GM12874 (cell line): ENCODE measurements at regions not wholly inside any gene's neighbourhood (a gene's known extent, or its start where the extent isn't known, plus 50 kb on each side); places are given as distances from the start of the nearest gene placed in this dataset.

ENCODE experiments used
- CTCF ChIP-seq: IDR thresholded peaks from 2 replicates; pipeline ENCODE4 v1.5.1; 2011; ENCODE audit warnings: low read depth, mild to moderate bottlenecking, control low read depth, low read length, moderate library complexity; ENCODE audit not compliant: insufficient read depth

GRCh38 chr21:35394634-35395369, 345.7 kb upstream of the RUNX1 start:
- no peak for TF ChIP-seq CTCF

- TF ChIP-seq CTCF: no peak
Observed at GRCh38 chr21:35394049-35394448, 344.9 kb upstream of the RUNX1 start.

GRCh38 chr21:35390013-35390776, 341.1 kb upstream of the RUNX1 start:
- TF ChIP-seq CTCF: no peak

- no peak for TF ChIP-seq CTCF
Observed at GRCh38 chr21:35386491-35387079, 337.5 kb upstream of the RUNX1 start.

- no peak for TF ChIP-seq CTCF
Observed at GRCh38 chr21:35384375-35384774, 335.3 kb upstream of the RUNX1 start.

GRCh38 chr21:35382696-35383095, 333.6 kb upstream of the RUNX1 start:
- no peak for TF ChIP-seq CTCF

- no peak for TF ChIP-seq CTCF
Observed at GRCh38 chr21:35381743-35382310, 332.7 kb upstream of the RUNX1 start.
